MCF 10A (cell line): ENCODE measurements at regions not wholly inside any gene's neighbourhood (a gene's known extent, or its start where the extent isn't known, plus 50 kb on each side); places are given as distances from the start of the nearest gene placed in this dataset.

Source experiments
- BruUV-seq: library from RNA; stranded (reverse); fragments of 400-500 nt; replicated peaks from 2 replicates; lab custom pipeline; 2021; lab: Mats Ljungman, UMichigan
- CTCF ChIA-PET: fragments of 300-600 bp; sonication (Branson Sonifier 250); formaldehyde crosslinking; extraction: SDS; loops from one replicate; lab custom pipeline; 2021; ENCODE audit warnings: antibody characterized with exemption, inconsistent platforms; lab: Yijun Ruan, JAX
- POLR2A ChIA-PET: fragments of 300-600, 350-650 bp; sonication (Branson Sonifier 250); formaldehyde crosslinking; extraction: SDS; loops from one replicate; lab custom pipeline; 2020; ENCODE audit warnings: antibody characterized with exemption, inconsistent platforms; lab: Yijun Ruan, JAX
- DNase-seq: peaks from one replicate; pipeline ENCODE4 v3.0.0-alpha.2; 2018; ENCODE audit not compliant: unreplicated experiment
- H3K27ac Mint-ChIP-seq: one replicate; pipeline ENCODE4 v1.8.0; 2022; ENCODE audit warnings: mild to moderate bottlenecking, low read depth, mixed read lengths; ENCODE audit not compliant: unreplicated experiment
- H3K27me3 Mint-ChIP-seq: one replicate; pipeline ENCODE4 v1.8.0; 2022; ENCODE audit warnings: mixed read lengths; ENCODE audit not compliant: insufficient read depth, unreplicated experiment
- H3K36me3 Mint-ChIP-seq: one replicate; pipeline ENCODE4 v1.8.0; 2022; ENCODE audit warnings: mild to moderate bottlenecking, moderate library complexity, mixed read lengths; ENCODE audit not compliant: insufficient read depth, unreplicated experiment
- H3K4me1 Mint-ChIP-seq: one replicate; pipeline ENCODE4 v1.8.0; 2022; ENCODE audit warnings: mixed read lengths; ENCODE audit not compliant: insufficient read depth, unreplicated experiment
- H3K4me3 Mint-ChIP-seq: one replicate; pipeline ENCODE4 v1.8.0; 2022; ENCODE audit warnings: mild to moderate bottlenecking, moderate library complexity, mixed read lengths; ENCODE audit not compliant: unreplicated experiment
- H3K9me3 Mint-ChIP-seq: one replicate; pipeline ENCODE4 v1.8.0; 2022; ENCODE audit warnings: mixed read lengths; ENCODE audit not compliant: unreplicated experiment
- CTCF ChIP-seq: fragments of 200-600 bp; IDR thresholded peaks from one replicate; pipeline ENCODE4 v1.8.0; 2022; ENCODE audit warnings: antibody characterized with exemption, mild to moderate bottlenecking; ENCODE audit not compliant: unreplicated experiment
- intact Hi-C: fragments of 100-400 bp; cut with micrococcal nuclease; formaldehyde crosslinking; loops from 2 replicates; pipeline ENCODE4 v1.14.1; 2022

- Mint-ChIP-seq H3K4me3 (no peak overlapping the region), H3K36me3 (no peaks in the 10 kb centered on the region), H3K9me3 (peaks cover 50% of the 10 kb centered on the region), H3K27me3 (no peaks in the 10 kb centered on the region), H3K27ac (no peak overlapping the region), H3K4me1 (no peaks in the 10 kb centered on the region)
- CTCF ChIA-PET: no interaction called here
- no TSS peak for BruUV-seq
- POLR2A ChIA-PET: no interaction called here
- TF ChIP-seq CTCF: no peak
- DNase-seq: no peak
- intact Hi-C loops: no loop called here
Observed at GRCh38 chr19:56964410-56964920, 123.9 kb upstream of the PEG3 start.

GRCh38 chr19:56966225-56966696, 125.7 kb upstream of the PEG3 start:
- Mint-ChIP-seq H3K4me3 (no peak overlapping the region), H3K27me3 (no peaks in the 10 kb centered on the region), H3K36me3 (no peaks in the 10 kb centered on the region), H3K27ac (no peak overlapping the region), H3K4me1 (no peaks in the 10 kb centered on the region), H3K9me3 (peaks cover 51% of the 10 kb centered on the region)
- no peak for TF ChIP-seq CTCF
- BruUV-seq: no TSS peak
- DNase-seq: no peak
- intact Hi-C loops: no loop called here
- ChIA-PET CTCF (no interaction called here), POLR2A (no interaction called here)

- POLR2A ChIA-PET: no interaction called here
- peaks cover 46% of the 10 kb centered on the region for H3K9me3 Mint-ChIP-seq
- no peak for DNase-seq
- TF ChIP-seq CTCF: no peak
- intact Hi-C loops: no loop called here
- H3K4me1 Mint-ChIP-seq: no peaks in the 10 kb centered on the region
- H3K4me3 Mint-ChIP-seq: no peak overlapping the region
- CTCF ChIA-PET: no interaction called here
- no peak overlapping the region for H3K27ac Mint-ChIP-seq
- H3K36me3 Mint-ChIP-seq: no peaks in the 10 kb centered on the region
- BruUV-seq: no TSS peak
- H3K27me3 Mint-ChIP-seq: no peaks in the 10 kb centered on the region
Observed at GRCh38 chr19:56966697-56967299, 126.3 kb upstream of the PEG3 start.

DNA sequence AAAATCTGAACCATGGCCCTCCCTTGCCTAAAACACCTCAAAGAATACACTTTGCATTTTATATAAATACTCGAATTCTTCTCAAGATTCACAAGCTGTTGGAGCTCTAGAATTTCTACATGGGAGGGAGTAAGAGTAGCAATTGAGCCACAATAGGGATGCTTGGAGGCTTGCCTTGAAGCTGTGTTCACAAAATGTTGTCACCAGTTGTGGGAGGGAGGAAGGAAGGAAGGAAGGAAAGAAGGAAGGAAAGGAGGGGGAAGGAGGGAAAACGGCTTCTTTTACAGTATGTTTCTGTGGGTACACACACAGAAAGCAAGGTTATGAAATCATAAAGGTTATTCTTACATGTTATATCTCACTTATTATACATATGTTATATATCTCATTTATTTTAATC, 128.6 kb upstream of the PEG3 start:
- no peak for TF ChIP-seq CTCF
- Mint-ChIP-seq H3K36me3 (no peaks in the 10 kb centered on the region), H3K4me3 (no peak overlapping the region), H3K9me3 (peaks cover 38% of the 10 kb centered on the region), H3K27me3 (no peaks in the 10 kb centered on the region), H3K27ac (no peak overlapping the region), H3K4me1 (no peaks in the 10 kb centered on the region)
- BruUV-seq: no TSS peak
- POLR2A ChIA-PET: no interaction called here
- DNase-seq: no peak
- intact Hi-C loops: no loop called here
- CTCF ChIA-PET: no interaction called here
